ENCODE measurements at regions not wholly inside any gene's neighbourhood (a gene's known extent, or its start where the extent isn't known, plus 50 kb on each side); places are given as distances from the start of the nearest gene placed in this dataset.

DNA sequence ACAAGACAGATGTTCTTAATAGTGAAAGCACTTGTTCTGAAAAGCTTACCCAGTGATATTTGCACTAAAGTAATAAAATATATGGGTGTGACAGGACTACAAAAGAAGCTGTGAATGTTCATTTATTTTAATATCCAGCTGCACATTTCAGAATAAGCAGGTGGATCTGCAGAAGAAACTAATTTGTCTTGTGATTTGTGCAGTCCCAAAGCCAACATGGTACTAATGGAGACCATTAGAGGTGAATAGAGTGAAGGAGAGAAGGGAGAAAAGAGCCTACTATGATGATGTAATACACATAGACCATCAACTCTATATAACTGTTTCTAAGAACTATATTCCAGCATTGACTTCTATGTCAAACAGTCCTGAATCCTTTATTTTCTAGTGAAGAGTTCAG, 362.8 kb downstream of the ISL1 start:
- TF ChIP-seq POLR2A (IDR thresholded peaks at IDR 0.05; ENCODE audit: extremely low read depth, insufficient read length) (no peak), MYC (IDR thresholded peaks at IDR 0.05; ENCODE audit: low read depth, low read length) (no peak)
- TF ChIP-seq, protein P1, sequence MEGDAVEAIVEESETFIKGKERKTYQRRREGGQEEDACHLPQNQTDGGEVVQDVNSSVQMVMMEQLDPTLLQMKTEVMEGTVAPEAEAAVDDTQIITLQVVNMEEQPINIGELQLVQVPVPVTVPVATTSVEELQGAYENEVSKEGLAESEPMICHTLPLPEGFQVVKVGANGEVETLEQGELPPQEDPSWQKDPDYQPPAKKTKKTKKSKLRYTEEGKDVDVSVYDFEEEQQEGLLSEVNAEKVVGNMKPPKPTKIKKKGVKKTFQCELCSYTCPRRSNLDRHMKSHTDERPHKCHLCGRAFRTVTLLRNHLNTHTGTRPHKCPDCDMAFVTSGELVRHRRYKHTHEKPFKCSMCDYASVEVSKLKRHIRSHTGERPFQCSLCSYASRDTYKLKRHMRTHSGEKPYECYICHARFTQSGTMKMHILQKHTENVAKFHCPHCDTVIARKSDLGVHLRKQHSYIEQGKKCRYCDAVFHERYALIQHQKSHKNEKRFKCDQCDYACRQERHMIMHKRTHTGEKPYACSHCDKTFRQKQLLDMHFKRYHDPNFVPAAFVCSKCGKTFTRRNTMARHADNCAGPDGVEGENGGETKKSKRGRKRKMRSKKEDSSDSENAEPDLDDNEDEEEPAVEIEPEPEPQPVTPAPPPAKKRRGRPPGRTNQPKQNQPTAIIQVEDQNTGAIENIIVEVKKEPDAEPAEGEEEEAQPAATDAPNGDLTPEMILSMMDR (IDR thresholded peaks at IDR 0.05; ENCODE audit: low read depth, low read length), result no peak
- TF ChIP-seq, protein P2, sequence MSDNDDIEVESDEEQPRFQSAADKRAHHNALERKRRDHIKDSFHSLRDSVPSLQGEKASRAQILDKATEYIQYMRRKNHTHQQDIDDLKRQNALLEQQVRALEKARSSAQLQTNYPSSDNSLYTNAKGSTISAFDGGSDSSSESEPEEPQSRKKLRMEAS (IDR thresholded peaks at IDR 0.05; ENCODE audit: low read depth, low read length), result no peak
- no peak for DNase-seq (ENCODE audit: low read depth)
- H3K4me3 ChIP-seq (ENCODE audit: low read depth, low read length), result no peak overlapping the region

DNA sequence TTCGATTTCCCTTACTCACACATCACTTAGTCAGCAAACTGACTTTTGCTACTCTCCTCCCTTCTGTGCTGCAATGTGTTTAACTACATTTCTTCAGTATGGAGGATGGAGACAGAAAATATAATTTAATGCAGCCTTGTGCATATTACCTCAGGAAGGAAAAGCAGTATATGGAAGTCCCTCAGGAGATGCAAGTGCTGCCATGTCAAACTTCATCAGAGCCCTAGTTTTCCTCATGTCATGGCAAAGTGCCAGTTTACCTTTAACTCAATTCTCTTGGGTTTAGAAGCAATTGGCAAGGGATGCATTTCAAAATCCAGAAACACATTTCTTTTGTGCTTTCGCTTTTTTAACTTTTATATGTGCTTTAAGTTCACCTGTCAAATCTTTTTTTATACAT, 365.4 kb downstream of the ISL1 start:
- DNase-seq (ENCODE audit: low read depth), result no peak

More for the DNA sequence above, 365.4 kb downstream of the ISL1 start:
- no peak overlapping the region for H3K4me3 ChIP-seq (ENCODE audit: low read depth, low read length)
- TF ChIP-seq, protein P1 (IDR thresholded peaks at IDR 0.05; ENCODE audit: low read depth, low read length), result no peak
- TF ChIP-seq MYC (IDR thresholded peaks at IDR 0.05; ENCODE audit: low read depth, low read length), result no peak
- TF ChIP-seq, protein P2 (IDR thresholded peaks at IDR 0.05; ENCODE audit: low read depth, low read length), result no peak
- no peak for TF ChIP-seq POLR2A (IDR thresholded peaks at IDR 0.05; ENCODE audit: extremely low read depth, insufficient read length)

Data from NB4 (cell line).